Spleen (tissue), 11 donors: ENCODE measurements at regions not wholly inside any gene's neighbourhood (a gene's known extent, or its start where the extent isn't known, plus 50 kb on each side); places are given as distances from the start of the nearest gene placed in this dataset.

Source experiments
- DNase-seq: peaks from one replicate; pipeline ENCODE4 v3.0.0-alpha.2; 2020
- H3K27ac ChIP-seq, 8 donors: fragments of 200-600 bp; sonication (generic) in 7 of 8; 1 replicate in 4 of 8; 2 replicates in 4 of 8; pipeline versions ENCODE4 v1.5.0 to v1.8.0; 2016 to 2021; ENCODE audit warnings: inconsistent platforms in 4 of 8, mild to moderate bottlenecking in 4 of 8, moderate library complexity in 1 of 8
- H3K27me3 ChIP-seq, 7 donors: fragments of 200-600 bp; sonication (generic) in 6 of 7; replicated peaks in 1 of 7; 1 replicate in 4 of 7; 2 replicates in 3 of 7; pipeline versions ENCODE4 v1.5.0 to v1.8.0; 2016 to 2021; ENCODE audit warnings: inconsistent platforms in 3 of 7, mild to moderate bottlenecking in 1 of 7
- H3K36me3 ChIP-seq, 6 donors: fragments of 200-600 bp; sonication (generic) in 5 of 6; 1 replicate in 4 of 6; 2 replicates in 2 of 6; pipeline versions ENCODE4 v1.5.0 to v1.8.0; 2016 to 2021; ENCODE audit warnings: inconsistent platforms in 2 of 6
- H3K4me1 ChIP-seq, 6 donors: fragments of 200-600 bp; sonication (generic) in 5 of 6; 1 replicate in 3 of 6; 2 replicates in 3 of 6; pipeline versions ENCODE4 v1.5.0 to v1.8.0; 2016 to 2021; ENCODE audit warnings: inconsistent platforms in 3 of 6
- H3K4me3 ChIP-seq, 8 donors: fragments of 200-600 bp; sonication (generic) in 7 of 8; 1 replicate in 4 of 8; 2 replicates in 4 of 8; pipeline versions ENCODE4 v1.5.0 to v1.8.0; 2016 to 2021; ENCODE audit warnings: inconsistent platforms in 4 of 8, mild to moderate bottlenecking in 4 of 8, moderate library complexity in 2 of 8
- H3K9me3 ChIP-seq, 8 donors: fragments of 200-600 bp; sonication (generic) in 7 of 8; 1 replicate in 4 of 8; 2 replicates in 4 of 8; pipeline versions ENCODE4 v1.5.0 to v1.8.0; 2016 to 2021; ENCODE audit warnings: inconsistent platforms in 4 of 8
- POLR2A ChIP-seq, 3 donors: fragments of 450-650 bp; IDR thresholded peaks; one replicate each; pipeline ENCODE4 v1.5.1; 2017; ENCODE audit warnings: antibody characterized with exemption in 3 of 3, mild to moderate bottlenecking in 1 of 3
- POLR2AphosphoS5 ChIP-seq, 3 donors: sonication (generic); formaldehyde crosslinking; IDR thresholded peaks; one replicate each; pipeline ENCODE4 v1.5.1; 2017; ENCODE audit warnings: antibody characterized with exemption in 3 of 3
- WGBS, 5 donors: extraction: QIAGEN DNeasy Blood & Tissue Kit in 3 of 5; methylation state at CpG; one replicate each; pipeline versions ENCODE4 v1.1.5 to v1.1.7; 2013 to 2018; 5-methylcytosine and 5-hydroxymethylcytosine counted together
- intact Hi-C: fragments of 100-400 bp; cut with DNase I; formaldehyde crosslinking; loops from one replicate; pipeline ENCODE4 v1.15.0; 2023; ENCODE audit warnings: low total_unique reads
- TF ChIP-seq, protein P1 (sequence below), 11 experiments: fragments of 200-600 bp in 7 of 11; fragments of 450-650 bp in 4 of 11; sonication (generic) in 4 of 11; IDR thresholded peaks in 8 of 11; conservative IDR thresholded peaks in 3 of 11; 1 replicate in 7 of 11; 2 replicates in 4 of 11; pipeline versions ENCODE4 v1.4.0 to v1.8.0; 2016 to 2021; ENCODE audit warnings: antibody characterized with exemption in 11 of 11, inconsistent platforms in 4 of 11, mild to moderate bottlenecking in 1 of 11
- donor health status: healthy with polysubstance abuse.
- donor health status: DM: no; HTN: no; CAD: no; lungs with moderate emphysema.
- donor health status: DM: no; HTN: no; CAD: no.
- donor health status: Bipolar disorder and iron deficiency.
- donor health status: healthy.
- donor health status: DM: no; HTN: no; CAD: no.
- donor health status: DM: yes; HTN: yes; CAD: no.

DNA sequence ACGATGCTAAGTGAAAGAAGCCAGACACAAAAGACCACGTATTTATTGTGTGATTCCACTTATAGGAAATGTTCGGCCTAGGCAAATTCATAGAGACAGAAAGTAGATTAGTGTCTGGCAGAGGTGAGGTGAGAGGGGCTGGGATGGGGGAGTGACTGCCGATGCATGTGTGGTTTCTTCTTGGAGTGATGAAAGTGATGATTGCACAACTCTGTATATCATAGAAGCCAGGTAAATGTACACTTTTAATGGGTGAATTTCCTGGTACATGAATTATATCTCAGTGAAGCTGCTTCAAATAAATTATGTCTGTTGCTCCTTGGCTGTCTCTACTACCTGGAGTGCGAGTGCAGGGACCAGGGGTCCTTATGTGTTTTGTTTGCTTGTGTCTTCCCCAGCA, 76.2 kb upstream of the PTCH1 start:
- TF ChIP-seq, protein P1, sequence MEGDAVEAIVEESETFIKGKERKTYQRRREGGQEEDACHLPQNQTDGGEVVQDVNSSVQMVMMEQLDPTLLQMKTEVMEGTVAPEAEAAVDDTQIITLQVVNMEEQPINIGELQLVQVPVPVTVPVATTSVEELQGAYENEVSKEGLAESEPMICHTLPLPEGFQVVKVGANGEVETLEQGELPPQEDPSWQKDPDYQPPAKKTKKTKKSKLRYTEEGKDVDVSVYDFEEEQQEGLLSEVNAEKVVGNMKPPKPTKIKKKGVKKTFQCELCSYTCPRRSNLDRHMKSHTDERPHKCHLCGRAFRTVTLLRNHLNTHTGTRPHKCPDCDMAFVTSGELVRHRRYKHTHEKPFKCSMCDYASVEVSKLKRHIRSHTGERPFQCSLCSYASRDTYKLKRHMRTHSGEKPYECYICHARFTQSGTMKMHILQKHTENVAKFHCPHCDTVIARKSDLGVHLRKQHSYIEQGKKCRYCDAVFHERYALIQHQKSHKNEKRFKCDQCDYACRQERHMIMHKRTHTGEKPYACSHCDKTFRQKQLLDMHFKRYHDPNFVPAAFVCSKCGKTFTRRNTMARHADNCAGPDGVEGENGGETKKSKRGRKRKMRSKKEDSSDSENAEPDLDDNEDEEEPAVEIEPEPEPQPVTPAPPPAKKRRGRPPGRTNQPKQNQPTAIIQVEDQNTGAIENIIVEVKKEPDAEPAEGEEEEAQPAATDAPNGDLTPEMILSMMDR (IDR thresholded peaks at IDR 0.05 in 8 of 11, conservative IDR thresholded peaks at IDR 0.05 in 3 of 11): no peak
- no peak for TF ChIP-seq POLR2A (IDR thresholded peaks at IDR 0.05)
- no peak for TF ChIP-seq POLR2AphosphoS5 (IDR thresholded peaks at IDR 0.05)
- H3K4me3 ChIP-seq: no peak overlapping the region
- H3K27ac ChIP-seq: no peak overlapping the region
- no peaks in the 10 kb centered on the region for H3K36me3 ChIP-seq
- intact Hi-C loops: no loop called here
- DNase-seq: no peak
- no peaks in the 10 kb centered on the region for H3K9me3 ChIP-seq
- H3K4me1 ChIP-seq: peaks cover 0 to 7% (median 0%) of the 10 kb centered on the region in 6 donors
- 84 to 90% (median 85%) methylated on average over 5 of the region's 5 CpGs for WGBS, 5 donors
- H3K27me3 ChIP-seq: no peaks in the 10 kb centered on the region

DNA sequence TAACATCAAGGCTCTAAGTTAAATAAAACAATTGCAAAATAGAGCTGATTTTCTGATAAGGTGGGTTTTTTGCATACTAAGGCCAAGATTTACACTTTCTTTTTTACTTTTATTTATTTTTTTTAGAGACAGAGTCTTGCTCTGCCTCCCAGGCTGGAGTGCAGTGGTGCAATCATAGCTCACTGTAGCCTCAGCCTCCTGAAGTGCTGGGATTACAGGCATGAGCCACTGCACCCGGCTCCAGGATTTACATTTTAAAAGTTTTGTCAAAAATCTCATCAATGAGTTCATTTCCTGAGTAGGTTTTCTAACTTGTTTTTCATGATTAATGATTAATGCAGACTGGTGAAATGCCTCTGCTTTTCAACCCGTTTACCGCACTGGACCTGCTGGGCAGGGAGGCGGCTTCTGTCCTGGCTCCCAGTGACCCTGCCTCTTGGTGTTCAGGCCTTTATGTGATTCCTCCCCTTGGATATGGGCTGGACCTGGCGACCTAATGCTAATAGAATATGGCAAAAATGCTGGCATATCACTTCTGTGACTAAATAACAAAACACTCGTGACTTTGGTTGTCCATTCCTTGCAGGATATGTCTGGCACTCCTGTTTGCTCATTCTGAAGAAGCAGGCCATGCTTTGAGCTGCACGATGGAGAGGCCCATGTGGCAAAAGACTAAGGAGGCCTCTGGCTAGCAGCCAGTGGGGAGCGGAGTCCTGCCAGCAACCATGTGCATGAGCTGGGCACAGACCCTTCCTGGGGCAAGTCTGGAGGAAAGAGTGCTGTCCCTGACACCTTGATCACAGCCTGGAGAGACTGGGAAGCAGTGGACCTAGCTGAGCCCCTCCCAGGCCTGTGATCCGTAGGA, 72.2 kb upstream of the PTCH1 start:
- WGBS, 5 donors: 79 to 92% (median 87%) methylated on average over 9 of the region's 9 CpGs
- Histone ChIP-seq H3K4me1 (no peaks in the 10 kb centered on the region), H3K9me3 (no peaks in the 10 kb centered on the region), H3K4me3 (no peak overlapping the region), H3K36me3 (no peaks in the 10 kb centered on the region), H3K27ac (no peak overlapping the region), H3K27me3 (no peaks in the 10 kb centered on the region)
- no peak for DNase-seq
- no peak for TF ChIP-seq POLR2A (IDR thresholded peaks at IDR 0.05)
- TF ChIP-seq, protein P1 (IDR thresholded peaks at IDR 0.05 in 8 of 11, conservative IDR thresholded peaks at IDR 0.05 in 3 of 11): no peak
- TF ChIP-seq POLR2AphosphoS5 (IDR thresholded peaks at IDR 0.05): no peak
- intact Hi-C loops: no loop called here

DNA sequence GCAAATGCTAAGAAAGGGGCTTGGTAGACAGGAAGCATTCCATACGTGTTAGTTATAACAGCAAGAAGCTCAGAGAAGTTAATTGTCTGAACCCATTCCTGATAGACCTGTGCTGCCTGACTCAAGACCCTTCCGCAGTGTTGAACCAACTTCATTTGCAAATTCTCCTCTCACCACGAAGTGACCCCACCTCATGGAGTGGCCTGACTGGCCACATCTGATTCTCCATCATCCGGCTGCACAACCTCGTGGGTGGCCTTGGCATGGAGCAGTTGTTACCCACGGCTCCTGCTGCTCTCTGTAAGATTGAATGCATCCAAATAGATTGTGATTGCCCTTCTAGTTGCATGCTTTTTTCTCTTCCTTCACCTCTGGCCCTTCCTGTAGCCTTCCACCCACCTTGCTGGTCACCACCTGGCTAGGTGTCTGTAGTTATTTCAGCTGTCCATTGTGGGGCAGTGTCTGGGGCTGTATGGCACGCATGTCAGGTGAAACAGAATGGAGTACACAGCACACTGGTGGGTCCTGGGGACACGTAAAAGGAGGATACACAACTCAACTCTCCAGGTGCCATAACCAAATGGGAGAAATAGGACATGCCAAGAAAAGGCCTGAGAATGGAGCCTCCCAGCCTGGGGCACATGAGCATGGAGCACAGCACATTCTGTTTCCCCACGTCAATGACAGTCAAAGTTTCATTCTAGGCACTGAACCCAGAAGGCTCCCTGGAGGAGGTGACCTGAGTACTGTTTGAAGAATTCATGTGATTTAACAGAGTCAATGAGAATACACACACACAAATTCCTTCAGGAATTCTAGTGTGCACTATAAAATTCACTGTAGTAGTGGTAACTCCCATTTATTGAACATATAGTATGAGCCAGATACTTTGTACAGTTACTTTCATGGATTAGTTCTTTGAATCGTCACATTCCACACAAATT, 70.5 kb upstream of the PTCH1 start:
- TF ChIP-seq POLR2AphosphoS5 (IDR thresholded peaks at IDR 0.05) (no peak), POLR2A (IDR thresholded peaks at IDR 0.05) (no peak)
- TF ChIP-seq, protein P1 (IDR thresholded peaks at IDR 0.05 in 8 of 11, conservative IDR thresholded peaks at IDR 0.05 in 3 of 11): no peak
- no peaks in the 10 kb centered on the region for H3K4me1 ChIP-seq
- DNase-seq: no peak
- WGBS, 5 donors: 80 to 85% (median 82%) methylated on average over 10 of the region's 10 CpGs
- no peaks in the 10 kb centered on the region for H3K9me3 ChIP-seq
- H3K36me3 ChIP-seq: no peaks in the 10 kb centered on the region
- intact Hi-C loops: no loop called here
- no peak overlapping the region for H3K27ac ChIP-seq
- H3K4me3 ChIP-seq: no peak overlapping the region
- H3K27me3 ChIP-seq: no peaks in the 10 kb centered on the region

DNA sequence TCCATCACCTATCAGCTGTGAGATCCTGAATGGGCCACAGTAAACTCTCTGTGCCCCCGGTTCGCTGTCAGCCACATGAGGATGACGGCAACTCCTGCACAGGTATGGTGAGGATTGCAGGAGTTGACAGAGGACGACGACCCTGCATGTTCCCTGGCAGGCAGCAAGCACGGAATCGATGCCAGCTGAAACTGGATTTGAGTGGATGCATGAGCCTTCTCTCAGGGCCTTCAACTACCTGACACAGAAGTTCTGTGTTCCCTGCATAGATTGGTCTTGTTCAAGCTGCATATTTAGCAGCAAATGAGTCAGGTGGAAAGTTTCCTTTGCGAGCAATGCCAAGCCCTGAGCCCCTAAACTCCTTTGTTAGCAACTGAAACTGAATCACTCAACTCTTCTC, 69.6 kb upstream of the PTCH1 start:
- Histone ChIP-seq H3K36me3 (no peaks in the 10 kb centered on the region), H3K4me3 (no peak overlapping the region), H3K4me1 (no peaks in the 10 kb centered on the region), H3K27ac (no peak overlapping the region), H3K9me3 (no peaks in the 10 kb centered on the region), H3K27me3 (no peaks in the 10 kb centered on the region)
- WGBS, 5 donors: 82 to 91% (median 87%) methylated on average over 8 of the region's 8 CpGs
- intact Hi-C loops: no loop called here
- TF ChIP-seq POLR2AphosphoS5 (IDR thresholded peaks at IDR 0.05): no peak
- TF ChIP-seq POLR2A (IDR thresholded peaks at IDR 0.05): no peak
- TF ChIP-seq, protein P1 (IDR thresholded peaks at IDR 0.05 in 8 of 11, conservative IDR thresholded peaks at IDR 0.05 in 3 of 11): no peak
- DNase-seq: no peak
